Upper lobe of left lung (tissue), 6 donors: ENCODE measurements at regions not wholly inside any gene's neighbourhood (a gene's known extent, or its start where the extent isn't known, plus 50 kb on each side); places are given as distances from the start of the nearest gene placed in this dataset.

Experiments
- ATAC-seq, 2 donors: fragments of 200-7000 bp; cut with Tn5 transposase; one replicate each; pipeline ENCODE4 v1.9.1; 2022; ENCODE audit warnings: mild to moderate bottlenecking in 2 of 2, moderate library complexity in 2 of 2; ENCODE audit not compliant: low FRiP score in 2 of 2
- DNase-seq, 2 donors: peaks; one replicate each; pipeline ENCODE4 v3.0.0-alpha.2; 2019 to 2020
- H3K27ac ChIP-seq, 4 donors: fragments of 200-600 bp; sonication (generic); one replicate each; pipeline ENCODE4 v1.5.1; 2016 to 2019
- H3K27me3 ChIP-seq, 4 donors: fragments of 200-600 bp; sonication (generic); one replicate each; pipeline ENCODE4 v1.5.1; 2017 to 2019
- H3K36me3 ChIP-seq, 4 donors: fragments of 200-600 bp; sonication (generic); one replicate each; pipeline ENCODE4 v1.5.1; 2016 to 2019
- H3K4me1 ChIP-seq, 4 donors: fragments of 200-600 bp; sonication (generic); one replicate each; pipeline ENCODE4 v1.5.1; 2018 to 2019
- H3K4me3 ChIP-seq, 4 donors: fragments of 200-600 bp; sonication (generic); one replicate each; pipeline ENCODE4 v1.5.1; 2017 to 2019; ENCODE audit warnings: mild to moderate bottlenecking in 2 of 4, moderate library complexity in 1 of 4
- H3K9me3 ChIP-seq, 4 donors: fragments of 200-600 bp; sonication (generic); one replicate each; pipeline ENCODE4 v1.5.1; 2018 to 2019
- EP300 ChIP-seq, 4 donors: sonication (generic); formaldehyde crosslinking; IDR thresholded peaks; one replicate each; pipeline ENCODE4 v1.5.1; 2017; ENCODE audit warnings: antibody characterized with exemption in 4 of 4, control low read depth in 2 of 4
- POLR2A ChIP-seq, 4 donors: fragments of 450-650 bp; IDR thresholded peaks; one replicate each; pipeline ENCODE4 v1.5.1; 2016 to 2017; ENCODE audit warnings: antibody characterized with exemption in 4 of 4, mild to moderate bottlenecking in 2 of 4
- POLR2AphosphoS5 ChIP-seq, 2 donors: sonication (generic); formaldehyde crosslinking; IDR thresholded peaks; one replicate each; pipeline ENCODE4 v1.5.1; 2017; ENCODE audit warnings: antibody characterized with exemption in 2 of 2
- WGBS, 2 donors: methylation state at CpG; one replicate each; pipeline ENCODE4 v1.1.5; 2017 to 2018; 5-methylcytosine and 5-hydroxymethylcytosine counted together
- TF ChIP-seq, protein P1 (sequence below), 6 experiments: fragments of 450-650 bp in 4 of 6; fragments of 200-600 bp in 2 of 6; sonication (generic) in 2 of 6; IDR thresholded peaks; one replicate each; pipeline ENCODE4 v1.5.1; 2016 to 2019; ENCODE audit warnings: antibody characterized with exemption in 6 of 6
- donor health status: DM: no; HTN: no; CAD: no; lungs with moderate emphysema.
- donor health status: DM: no; HTN: yes; CAD: no; lungs with severe emphysema.

- H3K27ac ChIP-seq, result no peak overlapping the region
- no peak for TF ChIP-seq POLR2AphosphoS5 (IDR thresholded peaks at IDR 0.05)
- TF ChIP-seq, protein P1, sequence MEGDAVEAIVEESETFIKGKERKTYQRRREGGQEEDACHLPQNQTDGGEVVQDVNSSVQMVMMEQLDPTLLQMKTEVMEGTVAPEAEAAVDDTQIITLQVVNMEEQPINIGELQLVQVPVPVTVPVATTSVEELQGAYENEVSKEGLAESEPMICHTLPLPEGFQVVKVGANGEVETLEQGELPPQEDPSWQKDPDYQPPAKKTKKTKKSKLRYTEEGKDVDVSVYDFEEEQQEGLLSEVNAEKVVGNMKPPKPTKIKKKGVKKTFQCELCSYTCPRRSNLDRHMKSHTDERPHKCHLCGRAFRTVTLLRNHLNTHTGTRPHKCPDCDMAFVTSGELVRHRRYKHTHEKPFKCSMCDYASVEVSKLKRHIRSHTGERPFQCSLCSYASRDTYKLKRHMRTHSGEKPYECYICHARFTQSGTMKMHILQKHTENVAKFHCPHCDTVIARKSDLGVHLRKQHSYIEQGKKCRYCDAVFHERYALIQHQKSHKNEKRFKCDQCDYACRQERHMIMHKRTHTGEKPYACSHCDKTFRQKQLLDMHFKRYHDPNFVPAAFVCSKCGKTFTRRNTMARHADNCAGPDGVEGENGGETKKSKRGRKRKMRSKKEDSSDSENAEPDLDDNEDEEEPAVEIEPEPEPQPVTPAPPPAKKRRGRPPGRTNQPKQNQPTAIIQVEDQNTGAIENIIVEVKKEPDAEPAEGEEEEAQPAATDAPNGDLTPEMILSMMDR (IDR thresholded peaks at IDR 0.05), result no peak
- no peak for TF ChIP-seq POLR2A (IDR thresholded peaks at IDR 0.05)
- TF ChIP-seq EP300 (IDR thresholded peaks at IDR 0.05), result no peak
- H3K4me1 ChIP-seq, result no peaks in the 10 kb centered on the region
- H3K4me3 ChIP-seq, result no peak overlapping the region
- no peaks in the 10 kb centered on the region for H3K36me3 ChIP-seq
- ATAC-seq, result no peak
- no peaks in the 10 kb centered on the region for H3K27me3 ChIP-seq
- 28 to 80% methylated on average over 2 of the region's 2 CpGs for WGBS, 2 donors
- no peak for DNase-seq
- peaks cover 10 to 29% (median 24%) of the 10 kb centered on the region in 4 donors for H3K9me3 ChIP-seq
Observed at GRCh38 chr12:94813314-94813713, 163.0 kb upstream of the TMCC3 start.

DNA sequence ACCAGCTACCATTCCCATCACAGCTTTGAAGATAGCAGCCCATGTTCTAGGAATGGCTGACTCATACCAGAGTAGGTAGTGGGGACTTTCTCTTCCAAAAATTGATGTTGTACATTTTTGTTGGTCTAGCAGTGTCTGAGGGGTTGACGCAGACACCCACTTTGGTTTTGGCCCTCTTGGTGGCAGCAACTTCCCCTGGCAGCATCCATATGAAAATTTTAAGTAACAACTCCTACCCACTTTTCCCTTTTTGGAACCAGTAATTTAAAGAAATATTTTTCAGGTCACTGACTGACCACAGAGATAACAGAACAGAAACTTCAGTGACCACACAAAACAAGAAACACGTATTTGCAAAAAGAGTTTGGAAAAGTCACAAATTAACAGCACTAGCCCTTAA, 162.0 kb upstream of the TMCC3 start:
- Histone ChIP-seq H3K27me3 (no peaks in the 10 kb centered on the region), H3K36me3 (no peaks in the 10 kb centered on the region), H3K9me3 (peaks cover 10 to 29% (median 24%) of the 10 kb centered on the region in 4 donors), H3K27ac (no peak overlapping the region), H3K4me3 (no peak overlapping the region), H3K4me1 (no peaks in the 10 kb centered on the region)
- DNase-seq (no peak), ATAC-seq (no peak)
- 47 to 88% methylated on average over 2 of the region's 2 CpGs for WGBS, 2 donors
- TF ChIP-seq, protein P1 (IDR thresholded peaks at IDR 0.05), result no peak
- no peak for TF ChIP-seq POLR2A (IDR thresholded peaks at IDR 0.05)

DNA sequence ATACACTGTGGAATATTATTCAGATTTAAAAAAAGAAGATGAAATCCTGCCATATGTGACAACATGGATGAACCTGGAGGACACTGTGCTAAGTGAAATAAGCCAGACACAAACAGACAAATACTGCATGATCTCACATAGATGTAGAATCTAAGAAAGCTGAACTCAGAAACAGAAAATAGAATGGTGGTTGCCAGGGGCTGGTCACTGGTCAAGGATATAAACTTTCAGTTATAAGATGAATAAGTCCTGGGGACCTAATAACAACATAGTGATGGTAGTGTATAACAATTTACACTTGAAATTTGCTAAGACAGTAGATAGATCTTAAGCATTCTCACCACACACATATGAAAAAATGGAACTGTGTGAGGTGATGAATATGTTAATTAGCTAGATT, 161.3 kb upstream of the TMCC3 start:
- ATAC-seq, result no peak
- Histone ChIP-seq H3K27me3 (no peaks in the 10 kb centered on the region), H3K9me3 (peaks cover 10 to 29% (median 24%) of the 10 kb centered on the region in 4 donors), H3K27ac (no peak overlapping the region), H3K4me3 (no peak overlapping the region), H3K4me1 (no peaks in the 10 kb centered on the region), H3K36me3 (no peaks in the 10 kb centered on the region)
- no peak for DNase-seq
- TF ChIP-seq POLR2AphosphoS5 (IDR thresholded peaks at IDR 0.05) (no peak), POLR2A (IDR thresholded peaks at IDR 0.05) (no peak), EP300 (IDR thresholded peaks at IDR 0.05) (no peak)
- TF ChIP-seq, protein P1 (IDR thresholded peaks at IDR 0.05), result no peak

GRCh38 chr12:94807951-94808350, 157.6 kb upstream of the TMCC3 start:
- ATAC-seq, result no peak
- no peak overlapping the region for H3K27ac ChIP-seq
- H3K27me3 ChIP-seq, result no peaks in the 10 kb centered on the region
- peaks cover 0 to 5% (median 0%) of the 10 kb centered on the region in 4 donors for H3K4me1 ChIP-seq
- H3K36me3 ChIP-seq, result no peaks in the 10 kb centered on the region
- H3K9me3 ChIP-seq, result peaks cover 1 to 18% (median 13%) of the 10 kb centered on the region in 4 donors
- no peak for DNase-seq
- H3K4me3 ChIP-seq, result no peak overlapping the region
- TF ChIP-seq, protein P1 (IDR thresholded peaks at IDR 0.05), result no peak
- TF ChIP-seq POLR2AphosphoS5 (IDR thresholded peaks at IDR 0.05), result no peak

DNA sequence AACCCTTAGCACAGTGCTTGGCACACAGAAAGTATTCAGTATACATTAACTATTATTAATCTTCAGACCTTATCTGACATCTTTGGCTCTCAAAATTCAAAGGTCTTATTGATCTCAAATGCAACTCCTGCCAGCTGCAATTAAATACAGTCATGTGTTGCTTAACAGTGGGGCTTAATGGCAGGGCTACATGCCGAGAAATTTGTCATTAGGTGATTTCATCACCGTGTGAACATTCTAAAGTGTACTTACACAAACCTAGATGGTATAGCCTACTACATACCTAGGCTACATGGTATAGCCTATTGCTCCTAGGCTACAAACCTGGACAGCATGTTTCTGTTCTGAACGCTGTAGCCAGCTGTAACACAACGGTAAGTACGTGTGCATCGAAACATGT, 156.3 kb upstream of the TMCC3 start:
- peaks cover 0 to 5% (median 0%) of the 10 kb centered on the region in 4 donors for H3K4me1 ChIP-seq
- no peaks in the 10 kb centered on the region for H3K27me3 ChIP-seq
- 91 to 92% methylated on average over 6 of the region's 6 CpGs for WGBS, 2 donors
- ATAC-seq (no peak), DNase-seq (no peak)
- peaks cover 0 to 8% (median 1%) of the 10 kb centered on the region in 4 donors for H3K9me3 ChIP-seq
- H3K27ac ChIP-seq, result no peak overlapping the region
- no peaks in the 10 kb centered on the region for H3K36me3 ChIP-seq
- H3K4me3 ChIP-seq, result no peak overlapping the region
- TF ChIP-seq POLR2A (IDR thresholded peaks at IDR 0.05), result no peak
- TF ChIP-seq POLR2AphosphoS5 (IDR thresholded peaks at IDR 0.05), result no peak
- TF ChIP-seq, protein P1 (IDR thresholded peaks at IDR 0.05), result no peak
- TF ChIP-seq EP300 (IDR thresholded peaks at IDR 0.05), result no peak
